ENCODE measurements at regions not wholly inside any gene's neighbourhood (a gene's known extent, or its start where the extent isn't known, plus 50 kb on each side); places are given as distances from the start of the nearest gene placed in this dataset.
A peak's percentile ranks its signal among the peaks of the same experiment; 100 is the strongest.

GRCh38 chr6:130314271-130314670, 51.5 kb upstream of the TMEM200A start:
- no peak for DNase-seq

DNA sequence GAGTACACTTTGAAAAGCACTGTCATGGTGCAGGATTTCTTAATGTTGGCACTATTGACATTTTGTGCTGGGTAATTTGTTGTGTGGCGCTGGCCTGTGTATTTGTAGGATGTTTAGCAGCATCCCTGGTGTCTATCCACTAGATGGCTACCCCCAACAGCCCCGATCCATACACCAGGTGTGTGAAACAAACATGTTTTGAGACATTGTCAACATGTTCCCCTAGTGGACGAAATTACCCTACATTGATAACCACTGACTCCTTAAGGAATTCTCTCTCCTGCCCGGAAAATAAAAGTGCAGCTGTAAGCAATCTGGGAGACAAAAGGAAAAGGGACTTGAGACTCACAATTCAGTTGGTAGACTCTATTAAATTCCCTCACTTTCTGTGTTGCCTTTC, 52.6 kb upstream of the TMEM200A start:
- DNase-seq = no peak

GRCh38 chr6:130309028-130309427, 56.8 kb upstream of the TMEM200A start:
- no peak for DNase-seq

GRCh38 chr6:130307752-130308361, 58.0 kb upstream of the TMEM200A start:
- DNase-seq = peak; percentile 70

- peak; percentile 16 for DNase-seq
Measured at GRCh38 chr6:130306377-130306776, 59.4 kb upstream of the TMEM200A start.

DNA sequence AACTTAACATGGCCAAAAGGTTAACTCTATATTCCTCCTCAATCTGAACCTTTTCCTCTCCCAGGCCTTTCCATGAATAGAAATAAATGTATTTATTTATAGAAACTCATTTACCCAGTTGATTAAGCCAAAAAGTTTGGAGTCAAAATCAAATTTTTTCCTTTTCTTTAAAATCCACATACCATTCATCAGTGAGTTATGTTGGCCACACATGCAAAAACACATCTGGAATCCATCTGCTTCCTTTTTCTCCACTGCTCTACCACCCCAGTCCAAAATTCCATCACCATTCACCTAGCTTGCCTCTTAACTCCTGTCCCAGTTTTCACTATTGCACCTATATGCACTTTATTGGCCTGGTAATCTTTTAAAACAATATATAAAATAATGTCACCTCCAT, 62.4 kb upstream of the TMEM200A start:
- DNase-seq = peak; percentile 81

DNA sequence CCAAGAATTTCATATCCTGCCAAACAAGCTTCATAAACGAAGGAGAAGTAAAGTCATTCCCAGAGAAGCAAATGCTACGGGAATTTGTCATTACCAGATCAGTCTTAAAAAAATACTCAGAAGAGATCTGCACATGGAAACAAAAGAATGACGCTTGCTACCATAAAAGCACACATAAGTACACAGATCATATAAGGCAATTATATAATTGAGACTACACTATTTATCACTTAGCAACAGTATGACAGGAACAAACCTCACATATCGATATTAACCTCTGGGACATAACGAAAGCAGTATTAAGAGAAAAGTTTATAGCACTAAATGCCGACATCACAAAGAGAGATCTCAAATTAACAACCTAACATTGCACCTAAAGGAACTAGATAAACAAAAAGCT, 67.6 kb upstream of the TMEM200A start:
- no peak for DNase-seq

- no peak for DNase-seq
Measured at GRCh38 chr6:130296854-130297253, 69.0 kb upstream of the TMEM200A start.

- peak; percentile 70 for DNase-seq
Measured at GRCh38 chr6:130293800-130294199, 71.0 kb upstream of the SAMD3 start.

GRCh38 chr6:130288065-130288464, 65.3 kb upstream of the SAMD3 start:
- DNase-seq = peak; percentile 28

GRCh38 chr6:130282234-130282995, 59.7 kb upstream of the SAMD3 start:
- peak; percentile 51 for DNase-seq

GRCh38 chr6:130276507-130276906, 53.8 kb upstream of the SAMD3 start:
- no peak for DNase-seq

- DNase-seq = no peak
Measured at GRCh38 chr6:130274007-130274406, 51.3 kb upstream of the SAMD3 start.
